SW480 (cell line): ENCODE measurements at regions not wholly inside any gene's neighbourhood (a gene's known extent, or its start where the extent isn't known, plus 50 kb on each side); places are given as distances from the start of the nearest gene placed in this dataset.

Source experiments
- DNase-seq: peaks from one replicate; pipeline ENCODE4 v3.0.0-alpha.2; 2016; ENCODE audit warnings: low spot score

DNA sequence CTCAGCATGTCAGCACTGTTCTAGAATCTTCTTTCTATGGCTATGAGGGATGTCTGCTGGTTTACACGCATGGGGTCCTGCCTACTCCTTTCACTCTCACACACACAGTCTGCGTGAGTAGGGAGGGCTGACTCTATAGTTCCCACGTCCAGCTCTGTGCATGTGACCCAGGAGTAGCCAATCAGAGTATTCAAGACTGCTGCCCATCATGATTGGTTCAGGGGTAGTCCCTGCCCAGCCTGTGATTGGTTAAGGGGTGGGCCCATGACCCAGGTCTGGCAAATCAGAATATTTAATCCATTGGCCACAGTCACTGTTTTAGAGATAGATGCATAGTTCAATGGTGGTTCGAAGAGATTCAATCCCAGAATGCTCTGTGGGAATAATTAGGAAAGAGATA, 151.3 kb upstream of the IRX3 start:
- DNase-seq: peak; percentile 18

DNA sequence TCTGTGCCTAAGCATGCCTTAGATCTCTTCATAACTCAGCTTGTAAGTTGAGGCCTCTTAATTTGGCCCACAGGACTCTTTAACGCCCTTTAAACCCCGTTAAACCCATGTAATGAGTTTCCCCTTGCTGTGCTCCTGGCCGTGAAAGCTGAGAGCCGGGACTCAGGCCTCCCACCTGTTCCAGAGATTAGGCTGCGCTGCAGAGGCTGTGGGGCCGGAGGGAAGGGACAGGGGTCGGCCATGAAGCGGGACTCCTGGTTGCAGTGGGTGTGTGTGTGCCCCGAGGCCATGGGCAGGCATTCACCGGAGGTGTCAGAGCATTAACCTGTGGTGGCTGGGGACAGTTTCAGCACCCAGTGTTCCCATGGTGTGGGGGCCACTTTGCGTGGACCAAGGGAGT, 150.8 kb upstream of the IRX3 start:
- DNase-seq: no peak

DNA sequence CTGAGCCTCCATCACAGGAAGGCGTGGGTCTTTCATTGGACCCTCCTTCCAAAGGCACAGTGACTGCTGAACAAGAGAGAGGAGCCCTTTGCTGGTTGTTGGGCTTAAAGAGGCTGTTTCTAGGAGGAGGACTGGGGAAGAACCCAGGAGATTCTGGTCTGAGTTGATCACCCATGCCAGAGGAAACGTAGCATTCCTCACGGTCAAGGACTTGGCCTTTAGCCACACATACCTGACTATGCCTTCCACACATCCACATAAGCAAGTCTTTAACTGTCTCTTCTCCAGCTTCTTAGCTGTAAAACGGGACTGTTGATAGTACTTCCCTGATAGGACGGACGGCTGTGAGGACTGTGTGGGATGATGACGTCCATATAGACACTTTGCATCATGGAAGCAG, 149.8 kb upstream of the IRX3 start:
- DNase-seq: no peak

DNA sequence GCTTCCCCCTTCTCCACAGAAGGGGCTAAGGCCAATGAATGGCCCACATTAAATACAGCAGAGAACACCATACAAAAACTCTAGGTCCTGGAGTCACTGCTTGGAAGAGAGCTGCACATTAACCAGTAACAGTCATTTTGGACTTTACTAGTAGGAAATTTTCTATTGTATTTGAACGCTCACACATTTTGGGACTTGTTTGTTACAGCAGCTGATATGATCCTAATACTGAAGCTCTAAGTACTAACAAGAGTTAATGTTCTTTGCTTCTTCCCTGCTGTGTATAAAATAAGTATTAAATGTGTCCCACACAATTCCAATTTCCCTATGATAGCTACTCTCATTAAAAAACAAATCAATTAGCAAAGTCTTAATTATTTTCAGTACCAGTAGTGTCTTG, 148.3 kb upstream of the IRX3 start:
- DNase-seq: no peak

DNA sequence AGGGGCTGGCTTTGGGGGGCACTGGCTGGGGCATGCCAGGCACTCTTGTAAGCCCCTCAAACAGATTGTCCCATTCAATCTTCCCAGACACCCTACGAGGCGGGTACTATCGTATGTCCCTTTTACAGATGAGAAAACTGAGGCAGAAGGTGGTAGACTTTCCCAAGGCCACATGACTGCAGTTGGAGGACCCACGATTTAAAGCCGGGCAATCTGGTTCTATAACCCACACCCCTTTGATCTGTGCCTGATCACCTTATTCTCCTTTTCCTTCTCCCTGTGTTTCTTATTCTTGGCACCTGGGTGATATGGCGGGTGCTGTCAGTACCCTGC, 146.3 kb upstream of the IRX3 start:
- no peak for DNase-seq

DNA sequence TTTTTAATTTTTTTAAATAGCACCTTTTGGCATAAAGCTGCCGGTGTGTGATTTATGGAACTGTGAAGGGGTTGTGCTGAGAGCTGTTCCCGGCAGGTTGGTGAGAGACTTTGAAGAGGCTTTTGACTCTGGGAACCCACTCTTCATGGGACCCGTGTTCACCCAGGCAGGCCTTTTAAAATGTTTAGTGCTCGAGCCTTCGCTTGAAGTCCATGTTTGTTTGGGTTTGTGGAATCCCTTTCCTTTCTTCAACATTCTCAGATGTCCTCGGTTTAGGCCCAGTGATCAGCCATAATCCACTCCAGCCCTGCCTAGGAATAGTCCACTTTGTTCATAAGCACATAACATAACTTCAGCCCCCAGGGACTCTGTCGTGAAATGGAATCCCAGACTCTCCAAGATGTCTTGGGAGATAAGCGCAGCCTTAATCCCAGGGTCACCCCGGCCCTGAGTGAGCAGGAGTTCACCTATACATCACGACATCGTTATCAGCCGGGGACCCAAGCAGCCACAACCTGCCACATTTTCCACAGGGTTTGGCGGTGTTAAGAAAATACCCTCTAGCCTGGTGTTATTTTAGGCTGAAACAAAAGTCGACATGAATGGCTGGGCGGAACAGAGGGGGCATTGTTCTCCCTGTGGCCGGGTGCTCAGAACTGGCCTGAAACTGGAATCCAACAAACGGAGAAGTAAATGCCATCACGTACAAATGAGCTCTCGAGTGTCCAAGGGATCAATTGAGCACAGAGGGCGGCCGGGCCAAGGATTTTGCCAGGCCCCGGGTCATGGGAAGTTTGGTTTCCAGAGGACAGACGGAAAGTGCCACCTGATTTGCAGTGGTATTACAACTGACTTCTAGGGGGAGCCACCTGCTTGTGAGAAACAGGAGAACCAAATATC, 145.7 kb upstream of the IRX3 start:
- DNase-seq: no peak

DNA sequence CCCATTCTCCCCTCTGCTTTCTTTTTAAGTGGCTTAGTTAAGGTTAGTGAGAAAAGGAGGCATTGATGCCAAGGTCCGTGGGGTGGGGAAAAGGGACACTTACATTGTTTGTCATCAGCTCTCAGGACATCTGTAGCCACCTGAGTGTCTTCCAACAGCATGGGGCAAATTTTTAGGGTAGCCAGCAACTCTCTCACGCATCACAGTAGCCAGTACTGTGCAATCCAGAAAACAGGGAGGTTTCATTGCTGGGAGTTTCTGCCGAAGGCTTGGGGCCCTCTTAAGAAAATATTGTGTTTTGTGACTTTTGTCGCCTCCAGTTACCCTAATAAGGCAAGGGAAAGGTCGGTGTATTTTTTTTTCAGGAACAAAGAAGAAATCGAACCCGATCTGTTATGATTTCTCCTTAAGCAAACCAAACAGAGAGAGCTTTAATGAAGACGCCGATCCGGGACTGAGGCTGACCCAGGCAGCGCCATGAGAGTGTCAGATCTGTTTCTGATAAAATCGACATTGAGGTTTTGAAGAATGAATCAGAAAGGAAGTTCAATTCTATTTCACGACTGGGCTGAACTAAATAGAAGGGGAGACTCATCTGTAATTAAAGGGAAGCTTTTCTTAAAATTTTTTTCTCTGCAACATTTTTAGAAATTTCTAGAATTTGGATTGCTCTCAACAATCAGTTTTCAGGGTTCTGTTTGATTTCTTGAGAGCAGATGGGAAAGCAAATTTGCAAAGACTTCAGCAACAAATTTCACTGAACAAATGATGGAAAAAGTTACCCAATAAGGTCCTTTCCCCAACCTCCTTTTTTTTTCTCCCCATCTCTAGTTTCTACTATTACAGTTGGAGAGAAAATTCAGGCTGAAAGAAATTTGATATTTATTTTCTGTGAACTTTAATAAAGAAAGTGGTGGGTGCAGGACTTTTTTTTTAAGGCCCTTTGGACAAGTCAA, 144.7 kb upstream of the IRX3 start:
- DNase-seq: no peak

DNA sequence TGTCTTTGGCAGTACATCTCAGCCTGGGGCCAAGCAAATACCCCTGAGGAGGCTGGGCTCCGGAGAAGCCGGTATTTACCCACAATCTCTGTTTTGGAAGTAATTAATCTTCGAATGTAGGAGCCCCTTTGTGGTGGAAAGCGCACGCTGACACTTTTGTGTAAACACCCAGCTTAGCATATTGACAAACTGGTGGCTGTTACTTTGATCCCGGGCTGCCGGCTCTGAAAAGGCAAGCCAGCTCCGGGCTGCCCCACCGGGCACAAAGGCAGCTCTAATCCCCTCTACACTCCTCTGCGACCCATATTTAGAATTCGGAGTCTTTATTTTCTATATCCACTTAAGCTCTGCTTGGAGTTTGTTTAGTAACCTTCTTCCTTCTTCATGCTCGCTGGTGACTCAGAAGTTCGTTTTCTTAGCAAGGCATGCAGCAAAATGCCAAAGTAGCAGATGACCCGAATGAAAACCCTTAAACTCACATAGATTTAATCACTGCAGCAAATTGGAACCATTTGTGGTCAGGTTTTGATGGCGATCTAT, 144.0 kb upstream of the IRX3 start:
- DNase-seq: no peak

DNA sequence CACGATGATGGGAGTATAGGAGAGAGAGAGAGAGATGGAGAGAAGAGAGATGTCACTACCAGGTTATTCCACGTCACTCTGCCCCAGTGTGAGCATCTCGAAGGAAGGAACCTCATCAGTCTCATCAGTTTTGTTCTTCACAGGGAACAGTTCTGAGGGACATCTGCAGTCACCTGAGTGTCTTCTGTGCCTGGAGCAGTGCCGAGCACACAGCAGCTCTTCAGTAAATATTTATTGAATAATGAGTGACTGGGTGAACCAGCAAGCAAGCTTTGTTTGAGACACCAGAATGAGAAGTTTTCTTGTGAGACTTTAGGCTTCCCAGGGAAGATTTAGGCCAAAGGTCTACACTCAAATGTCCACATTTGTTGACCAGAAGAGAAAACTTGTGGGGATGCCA, 142.4 kb upstream of the IRX3 start:
- DNase-seq: no peak

DNA sequence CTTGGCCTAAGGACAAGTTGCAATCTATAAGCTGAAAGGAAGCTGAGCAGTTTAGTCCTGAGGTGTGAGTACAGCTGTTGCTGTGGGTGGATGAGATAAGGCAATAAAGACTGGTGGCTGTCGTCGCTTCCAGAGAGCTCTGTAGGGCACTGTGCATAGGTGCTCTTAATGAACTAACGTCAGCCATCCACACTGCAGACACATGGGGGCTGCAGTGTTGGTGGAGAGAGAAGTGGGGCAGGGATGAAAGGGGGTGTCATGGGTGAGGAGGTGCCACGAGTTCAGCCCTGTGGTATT, 139.9 kb upstream of the IRX3 start:
- no peak for DNase-seq

DNA sequence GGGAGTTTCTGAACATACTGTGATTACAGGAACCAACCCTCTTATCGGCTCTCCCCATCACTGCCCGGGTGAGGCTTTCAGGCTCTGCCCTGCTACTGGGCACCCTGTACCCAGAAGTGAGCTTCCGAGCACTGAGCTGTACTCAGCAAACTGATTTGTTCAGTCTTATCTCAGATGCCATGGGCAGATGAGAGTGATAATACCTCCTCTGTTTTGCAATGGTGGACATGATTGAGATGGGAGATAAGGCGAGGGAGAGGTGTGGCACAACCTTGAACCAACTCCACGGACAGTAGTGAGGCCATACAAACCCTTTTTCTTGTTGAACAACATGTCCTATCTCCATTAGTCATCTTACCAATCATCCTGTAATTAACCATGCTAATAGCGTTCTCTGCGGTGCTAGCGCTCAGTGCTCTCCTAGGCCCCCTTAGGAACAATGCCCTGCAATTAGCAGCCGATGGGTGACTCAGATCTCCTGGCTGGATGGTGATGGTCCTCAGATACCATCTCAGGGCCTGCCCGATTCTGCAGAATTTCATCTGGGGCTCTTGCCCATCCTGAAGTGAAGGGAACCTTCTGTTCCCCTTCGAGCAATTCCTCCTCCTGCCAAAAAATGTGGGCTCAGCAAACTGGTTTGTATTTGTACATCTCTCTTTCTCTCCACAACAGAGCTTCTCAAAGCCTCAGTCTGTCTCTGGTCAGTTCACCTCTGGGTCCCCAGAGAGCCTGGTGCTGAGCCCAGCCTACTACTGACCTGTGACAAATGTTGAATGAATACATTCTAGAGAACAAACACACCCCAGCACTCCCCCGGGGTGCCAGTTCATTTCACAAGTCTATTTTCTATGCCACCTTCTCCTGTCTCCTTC, 139.3 kb upstream of the IRX3 start:
- DNase-seq: no peak

DNA sequence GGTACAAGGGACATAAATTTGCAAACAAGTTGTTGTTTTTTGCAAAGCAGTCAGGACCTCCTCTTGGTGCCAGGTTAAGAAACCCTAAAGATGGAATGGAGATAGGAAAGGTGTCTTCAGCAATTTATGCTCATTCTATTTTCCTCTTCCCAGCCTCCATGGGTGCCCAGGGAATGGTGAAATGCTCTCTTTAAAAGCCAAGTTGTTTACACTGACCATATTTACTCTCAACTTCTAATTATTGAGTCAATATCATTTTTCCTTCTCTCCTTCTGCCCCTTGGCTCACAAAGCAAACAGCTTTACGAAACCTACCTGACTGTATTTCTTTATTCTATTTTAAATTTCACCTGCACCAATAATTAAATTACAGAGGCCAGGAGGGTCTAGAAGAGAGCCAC, 138.5 kb upstream of the IRX3 start:
- no peak for DNase-seq

DNA sequence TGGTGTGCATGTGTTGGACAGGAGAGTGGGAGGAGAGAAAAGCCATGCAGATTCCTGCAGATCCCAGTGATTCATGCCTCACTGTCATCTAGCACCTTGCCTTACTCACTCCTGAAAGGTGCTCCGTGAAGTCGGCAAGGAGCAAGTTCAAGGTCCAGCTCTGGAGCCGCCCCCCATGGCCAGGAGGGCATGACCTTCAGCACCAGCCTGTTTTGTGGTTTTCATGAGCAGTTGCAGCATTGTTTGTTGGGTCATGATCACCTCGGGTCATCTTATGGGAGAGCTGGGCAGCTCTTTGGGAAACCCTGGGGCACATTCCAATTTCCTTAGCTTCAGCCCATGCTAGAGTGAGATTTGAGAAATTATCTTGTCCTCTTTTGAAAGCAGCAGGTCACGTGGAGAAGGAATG, 137.5 kb upstream of the IRX3 start:
- DNase-seq: peak; percentile 7

DNA sequence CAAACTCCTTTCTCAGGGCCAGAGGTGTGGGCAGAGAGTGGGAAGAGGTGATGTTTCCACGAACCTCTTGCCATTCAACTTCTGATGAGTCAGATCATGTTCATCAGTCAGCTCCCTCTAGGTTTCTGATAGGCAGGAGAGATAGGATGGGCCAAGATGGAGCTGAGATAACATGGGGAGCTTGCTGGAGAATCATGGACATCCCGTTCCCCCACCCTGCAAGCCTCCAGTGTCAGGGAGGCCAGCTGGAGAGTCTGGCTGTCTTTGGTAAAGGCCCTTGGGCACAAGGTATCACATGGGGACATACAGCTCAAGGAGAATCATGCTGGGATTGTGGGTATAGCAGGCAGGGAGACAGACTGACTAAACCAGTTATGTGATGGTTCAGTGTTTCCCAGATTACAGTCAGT, 136.0 kb upstream of the IRX3 start:
- no peak for DNase-seq

DNA sequence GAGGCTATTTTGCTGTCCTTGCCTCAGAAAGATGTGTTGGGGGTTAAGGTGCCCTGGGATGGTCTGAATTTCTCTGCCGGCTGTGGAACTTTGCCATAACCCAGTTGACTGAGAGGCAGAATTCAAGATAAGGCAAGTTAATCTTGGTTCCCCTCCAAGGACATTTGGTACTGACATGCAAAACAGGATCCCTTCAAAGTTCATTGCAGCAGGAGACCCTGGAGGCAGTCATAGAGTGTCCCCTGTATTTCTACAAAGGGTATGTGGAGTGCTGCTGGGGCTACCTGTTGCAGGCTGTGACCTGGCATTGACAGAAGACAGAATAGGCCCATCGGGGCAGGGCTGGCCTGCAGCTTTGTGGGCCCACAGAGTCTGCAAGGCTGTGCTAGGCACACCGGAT, 135.6 kb upstream of the IRX3 start:
- DNase-seq: no peak

DNA sequence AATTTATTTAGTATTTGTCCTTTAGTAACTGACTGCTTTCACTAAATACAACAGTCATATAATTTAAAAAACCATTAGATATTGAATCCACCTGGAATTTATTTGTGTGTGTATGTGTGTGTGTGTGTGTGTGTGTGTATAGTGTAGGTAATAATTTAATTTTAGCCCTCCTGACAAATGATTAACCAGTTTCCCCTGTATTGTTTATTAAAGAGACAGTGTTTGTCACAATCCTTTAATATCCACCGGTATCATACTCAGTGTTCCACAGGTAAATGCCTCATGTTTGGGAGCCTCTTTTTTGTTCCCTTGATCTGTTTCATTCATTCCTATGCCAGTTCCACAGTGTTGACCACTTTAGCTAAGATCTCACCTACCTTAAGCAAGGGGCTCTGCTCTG, 134.6 kb upstream of the IRX3 start:
- no peak for DNase-seq

DNA sequence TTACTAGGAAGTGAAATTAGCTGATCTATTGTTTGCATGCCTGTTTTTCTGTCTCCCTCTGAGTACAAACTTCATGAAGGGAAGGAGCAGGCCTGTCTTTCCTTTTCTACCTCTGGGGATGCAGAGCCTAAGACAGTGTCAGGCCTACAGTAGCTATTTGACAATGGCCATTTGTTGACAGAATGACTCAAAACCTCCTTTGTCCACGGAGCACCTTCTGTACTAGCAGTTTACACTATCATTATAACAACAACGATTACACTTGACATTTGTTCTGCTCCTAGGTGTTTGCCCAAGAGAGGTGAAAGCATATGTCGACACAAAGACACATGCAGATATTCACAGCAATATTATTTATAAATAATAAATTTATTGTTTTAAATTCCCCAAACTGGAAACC, 132.3 kb upstream of the IRX3 start:
- DNase-seq: no peak

DNA sequence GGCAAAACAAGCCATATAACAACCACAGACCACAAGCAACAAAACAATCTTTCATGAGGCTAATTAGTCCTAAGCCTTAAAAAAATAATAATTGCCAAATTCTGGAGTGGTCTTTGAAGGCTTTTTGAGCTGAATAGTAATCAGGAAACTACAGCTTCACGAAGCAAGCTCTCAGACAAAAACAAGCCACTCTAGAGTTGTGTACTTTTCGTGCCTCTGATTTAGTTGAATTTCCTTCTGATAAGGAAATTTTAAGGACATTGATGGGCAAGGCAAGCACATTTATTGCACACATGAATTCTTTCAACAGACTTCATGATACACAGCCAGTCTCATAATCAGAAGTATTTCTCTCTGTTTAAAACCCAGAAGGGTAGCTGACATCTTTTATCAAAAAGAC, 130.8 kb upstream of the IRX3 start:
- no peak for DNase-seq

DNA sequence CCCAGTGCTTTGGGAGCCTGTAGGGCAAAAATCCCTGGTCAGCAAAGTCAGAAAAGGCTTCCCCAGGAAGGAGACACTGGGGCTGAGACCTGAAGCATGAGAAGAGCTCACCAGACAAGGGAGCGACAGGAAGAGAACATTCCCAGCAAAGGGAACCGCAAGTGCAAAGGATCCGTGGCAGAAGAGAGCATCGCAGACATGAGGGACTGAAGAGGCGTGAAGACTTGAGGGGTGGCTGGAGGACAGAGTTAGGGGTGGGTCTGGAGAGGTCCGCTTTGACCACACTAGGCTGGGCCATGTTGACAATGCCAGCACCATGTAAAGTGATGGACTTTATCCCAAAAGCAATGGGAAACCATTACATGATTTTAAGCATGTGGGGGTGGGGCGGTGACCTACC, 128.1 kb upstream of the IRX3 start:
- DNase-seq: no peak

DNA sequence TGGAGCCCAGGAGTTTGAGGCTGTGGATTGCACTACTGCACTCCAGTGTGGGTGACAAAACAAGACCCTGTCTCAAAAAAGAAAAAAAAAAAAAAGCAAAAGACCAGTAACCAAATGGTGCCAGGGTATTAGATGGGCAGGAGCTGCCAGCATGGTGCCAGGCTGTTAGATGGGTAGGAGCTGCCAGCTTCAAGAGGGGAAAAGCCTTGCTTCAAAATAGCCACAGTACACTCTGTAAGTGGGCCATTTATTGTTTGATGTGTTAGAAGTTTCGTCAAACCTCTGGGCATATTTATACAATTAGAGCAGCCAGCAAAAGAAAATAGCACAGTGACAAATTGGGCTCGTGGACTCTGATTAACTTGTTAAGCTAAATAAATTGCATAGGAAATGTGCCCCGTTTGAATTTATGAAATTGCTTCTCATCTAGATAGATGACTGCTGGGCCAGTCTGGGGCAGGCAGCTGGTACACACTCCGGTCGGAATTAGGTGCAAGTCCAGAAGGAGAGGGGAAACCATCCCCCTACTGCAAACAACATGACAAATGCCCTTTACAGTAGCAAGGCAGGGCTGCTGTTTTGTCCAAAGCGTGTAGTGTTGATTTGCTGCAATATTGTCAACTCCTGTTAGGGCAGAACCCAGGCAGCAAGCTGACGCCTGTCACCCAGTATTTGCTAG, 126.3 kb upstream of the IRX3 start:
- no peak for DNase-seq

DNA sequence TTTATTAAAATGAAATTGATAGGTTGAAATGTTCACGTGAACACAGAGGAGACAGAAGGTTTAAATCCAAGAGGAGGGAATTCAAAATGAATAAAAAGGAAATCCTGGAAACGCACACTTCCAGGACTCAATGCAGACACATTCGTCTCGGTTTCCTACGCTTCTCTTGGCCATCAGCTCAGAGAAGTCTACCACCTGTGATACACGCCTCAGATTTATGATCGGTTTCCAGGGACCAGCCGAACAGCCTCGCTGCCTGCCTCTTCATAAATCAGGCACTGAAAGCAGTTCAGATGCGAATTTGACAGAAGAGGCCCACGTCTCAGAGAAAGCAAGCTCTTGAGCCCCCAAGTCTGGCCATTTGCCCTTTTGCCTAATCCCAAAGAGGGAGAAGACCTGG, 125.5 kb upstream of the IRX3 start:
- DNase-seq: no peak

DNA sequence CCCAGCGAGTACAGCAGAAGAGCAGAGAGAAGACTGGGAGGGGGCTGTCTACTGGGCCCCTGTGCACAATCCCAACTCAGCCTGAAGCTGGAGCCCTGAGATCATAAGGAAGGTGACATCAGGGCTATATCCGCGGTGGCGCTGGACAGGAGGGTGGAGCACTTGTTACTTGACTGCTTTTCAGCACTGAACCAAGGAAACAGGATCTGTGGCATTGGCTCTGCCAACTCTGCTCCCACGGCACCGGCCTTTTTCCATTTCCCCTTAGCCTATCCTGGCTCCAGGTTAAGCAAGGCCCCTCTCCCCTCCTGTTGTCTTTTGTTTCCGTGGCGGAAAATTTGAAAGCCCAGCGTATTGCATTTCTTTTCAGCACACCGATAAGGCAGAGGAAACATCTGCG, 125.0 kb upstream of the IRX3 start:
- DNase-seq: no peak
